ENCODE measurements at regions not wholly inside any gene's neighbourhood (a gene's known extent, or its start where the extent isn't known, plus 50 kb on each side); places are given as distances from the start of the nearest gene placed in this dataset.
"Not testable (repeated sequence)": the region's sequence is repeated elsewhere in the genome, so short reads cannot be mapped to it uniquely, and the experiment has no call there.

- DNase-seq, result no peak
Observed at GRCh38 chr4:146073517-146073916, 102.0 kb upstream of the LSM6 start.

- no peak for DNase-seq
Observed at GRCh38 chr4:146072376-146072775, 103.1 kb upstream of the LSM6 start.

DNA sequence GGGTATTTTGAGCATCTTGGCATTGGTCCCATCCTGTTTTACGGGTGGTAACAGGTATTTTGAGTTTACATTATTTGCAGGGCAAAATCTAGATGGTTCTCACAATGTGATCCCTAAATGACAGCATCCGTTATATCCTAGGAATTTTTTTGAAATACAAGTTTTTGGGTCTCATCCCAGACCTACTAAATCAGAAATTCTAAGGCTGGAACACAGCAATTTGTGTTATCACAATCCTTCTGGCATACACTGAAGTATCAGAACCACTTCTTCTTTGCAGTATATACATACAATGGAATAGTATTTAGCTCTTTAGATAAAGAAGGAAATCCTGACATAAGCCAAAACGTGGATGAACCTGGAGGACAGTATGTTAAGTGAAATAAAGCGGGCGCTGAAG, 104.1 kb upstream of the LSM6 start:
- no peak for DNase-seq

DNA sequence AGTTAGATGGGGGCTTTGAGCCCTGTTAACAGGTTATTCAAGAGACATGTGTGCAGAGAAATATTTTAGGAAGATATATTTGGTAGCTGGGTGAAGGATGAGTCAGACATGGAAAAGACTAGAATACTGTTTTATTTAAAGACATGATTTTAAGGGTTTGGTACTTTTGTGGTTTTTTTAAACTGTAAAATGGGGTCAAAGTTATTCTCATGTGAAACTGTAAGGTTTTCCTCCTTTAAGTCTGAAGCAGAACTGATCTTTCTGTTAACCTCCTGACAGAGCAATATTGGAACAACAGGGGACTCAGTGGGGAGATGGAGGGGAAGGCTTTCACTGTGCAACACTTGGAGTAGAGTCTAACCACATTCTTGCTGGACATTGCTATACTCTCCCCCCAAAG, 112.4 kb upstream of the LSM6 start:
- DNase-seq, result no peak

DNA sequence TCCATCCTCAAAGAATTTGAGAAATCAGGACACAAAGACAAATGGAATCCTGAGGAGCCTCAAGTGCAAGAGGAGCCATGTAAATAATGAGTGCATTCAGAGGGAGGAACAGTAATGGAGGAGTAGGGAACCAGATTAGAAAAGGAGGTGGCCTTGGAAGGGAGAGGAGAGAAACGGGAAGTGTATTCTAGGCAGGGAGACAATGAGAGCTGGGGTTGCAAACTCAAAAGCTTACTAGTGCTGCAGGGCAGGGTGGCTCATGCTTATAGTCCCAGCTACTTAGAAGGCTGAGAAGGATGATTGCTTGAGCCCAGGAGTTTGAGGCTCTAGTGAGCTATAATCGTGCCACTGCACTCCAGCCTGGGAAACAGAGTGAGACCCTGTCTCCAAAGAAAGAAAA, 113.2 kb upstream of the LSM6 start:
- DNase-seq, result no peak

- DNase-seq, result no peak
Observed at GRCh38 chr4:146061610-146062334, 113.7 kb upstream of the LSM6 start.

GRCh38 chr4:146059865-146060264, 115.7 kb upstream of the LSM6 start:
- no peak for DNase-seq

- DNase-seq, result no peak
Observed at GRCh38 chr4:146059151-146059550, 116.4 kb upstream of the LSM6 start.

- no peak for DNase-seq
Observed at GRCh38 chr4:146058531-146058930, 117.0 kb upstream of the LSM6 start.

DNA sequence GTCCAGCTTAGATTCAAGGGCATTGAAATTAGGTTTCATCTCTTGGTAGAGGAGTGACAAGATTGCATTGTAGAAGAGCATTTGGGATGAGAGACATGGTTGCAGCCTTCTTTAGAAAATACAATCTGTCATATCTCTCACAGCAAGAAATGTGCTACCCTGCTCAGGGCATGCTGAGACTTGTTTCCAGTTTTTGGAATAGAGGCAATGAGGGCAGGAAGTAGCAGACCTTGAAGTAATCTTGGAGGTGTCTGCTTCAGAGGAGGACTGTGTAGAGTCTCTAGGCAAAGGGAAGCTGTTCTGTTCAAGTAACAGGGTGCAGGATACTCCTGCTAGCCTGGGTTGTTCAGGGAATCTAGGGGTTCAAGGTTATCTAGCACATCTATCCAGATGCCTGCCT, 116.1 kb upstream of the ZNF827 start:
- no peak for DNase-seq

DNA sequence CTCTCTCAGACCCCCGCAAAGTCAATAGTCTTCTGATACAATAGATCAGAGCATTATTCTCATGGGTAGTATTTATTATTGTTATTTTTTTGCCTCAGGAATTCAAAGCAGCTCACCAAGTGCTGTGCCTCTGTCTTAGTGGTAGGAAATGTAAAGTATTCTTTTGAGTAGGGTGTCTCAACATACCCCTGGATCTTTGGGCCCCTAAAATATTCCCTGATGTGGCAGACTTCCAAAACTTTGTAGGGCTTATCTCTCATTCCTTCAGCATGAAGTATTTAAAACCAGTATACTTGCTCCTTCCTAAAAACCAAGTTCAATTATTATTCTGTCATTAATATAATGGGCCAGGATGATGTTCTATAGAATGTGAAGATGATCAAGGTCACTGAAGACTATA, 115.3 kb upstream of the ZNF827 start:
- no peak for DNase-seq

- no peak for DNase-seq
Observed at GRCh38 chr4:146051728-146052391, 113.2 kb upstream of the ZNF827 start.

DNA sequence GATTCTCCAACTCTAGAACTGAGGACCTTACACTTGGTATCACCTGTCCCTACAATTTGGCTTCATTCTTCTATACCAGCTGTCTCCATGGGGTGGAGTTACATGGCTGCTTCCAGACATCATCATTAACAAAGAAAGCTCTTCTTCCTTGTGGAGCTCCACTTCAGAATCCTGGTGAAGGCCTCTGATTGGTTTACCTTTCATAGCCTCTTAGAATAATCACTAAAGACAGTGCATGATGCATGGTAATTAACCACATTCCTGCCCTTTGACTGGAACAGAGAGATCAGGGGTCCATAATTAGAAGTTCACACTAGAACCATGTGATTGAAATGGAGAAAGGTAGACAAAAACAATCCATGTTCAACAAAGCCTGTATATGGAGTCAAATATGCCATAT, 112.6 kb upstream of the ZNF827 start:
- no peak for DNase-seq

DNA sequence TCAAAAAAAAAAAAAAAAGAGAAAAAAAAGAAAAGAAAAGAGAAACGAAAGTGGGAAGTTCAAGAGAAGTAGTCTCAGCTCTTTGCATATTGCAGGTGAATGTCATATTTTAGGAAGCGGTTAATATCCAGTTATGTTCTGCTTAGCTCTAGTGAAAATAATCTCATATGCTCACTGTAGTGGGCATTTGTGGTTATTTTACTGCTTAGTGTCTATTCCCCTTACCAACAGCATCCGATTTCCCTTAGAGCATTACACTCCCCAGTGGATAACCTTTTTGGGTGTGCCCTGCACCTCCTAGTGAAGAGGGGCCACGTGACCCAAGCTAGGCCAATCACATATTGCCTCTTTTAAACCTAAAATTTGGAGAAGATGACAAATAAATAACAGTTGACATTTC, 111.2 kb upstream of the ZNF827 start:
- no peak for DNase-seq

GRCh38 chr4:146047768-146048167, 109.1 kb upstream of the ZNF827 start:
- DNase-seq, result not testable (repeated sequence)

GRCh38 chr4:146041139-146042004, 102.7 kb upstream of the ZNF827 start:
- no peak for DNase-seq

- no peak for DNase-seq
Observed at GRCh38 chr4:146040623-146041022, 102.0 kb upstream of the ZNF827 start.

GRCh38 chr4:146033149-146033548, 94.5 kb upstream of the ZNF827 start:
- DNase-seq, result no peak

DNA sequence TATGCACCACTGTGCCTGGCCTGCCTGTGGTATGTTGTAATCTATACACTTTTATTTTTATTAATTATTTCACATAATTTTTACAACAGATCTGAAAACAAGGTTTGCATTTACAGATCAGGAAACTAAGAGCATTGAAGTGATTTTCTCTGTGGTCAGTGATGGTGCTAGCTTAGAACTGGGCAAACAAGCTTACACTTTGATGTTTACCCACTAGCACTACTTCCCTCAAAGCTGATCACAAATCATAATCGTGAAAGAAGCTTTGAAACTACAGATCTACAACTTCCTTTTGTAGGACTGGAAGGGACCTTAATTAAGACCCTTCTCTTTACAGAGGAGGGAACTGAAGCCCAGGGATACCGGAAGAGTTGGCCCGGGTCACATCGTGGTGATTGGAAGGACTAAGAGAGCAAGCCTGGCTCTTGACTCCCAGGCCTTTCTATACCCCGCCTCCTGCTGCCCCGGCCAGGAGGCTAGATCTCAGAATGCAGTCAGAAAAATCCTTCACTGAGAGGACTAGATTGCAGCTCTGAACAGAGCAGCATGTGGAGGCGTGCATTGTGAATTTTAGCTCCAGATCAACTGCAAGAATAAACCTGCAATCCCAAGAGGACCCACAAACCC, 93.7 kb upstream of the ZNF827 start:
- no peak for DNase-seq

- DNase-seq, result no peak
Observed at GRCh38 chr4:146029939-146030710, 91.5 kb upstream of the ZNF827 start.

DNA sequence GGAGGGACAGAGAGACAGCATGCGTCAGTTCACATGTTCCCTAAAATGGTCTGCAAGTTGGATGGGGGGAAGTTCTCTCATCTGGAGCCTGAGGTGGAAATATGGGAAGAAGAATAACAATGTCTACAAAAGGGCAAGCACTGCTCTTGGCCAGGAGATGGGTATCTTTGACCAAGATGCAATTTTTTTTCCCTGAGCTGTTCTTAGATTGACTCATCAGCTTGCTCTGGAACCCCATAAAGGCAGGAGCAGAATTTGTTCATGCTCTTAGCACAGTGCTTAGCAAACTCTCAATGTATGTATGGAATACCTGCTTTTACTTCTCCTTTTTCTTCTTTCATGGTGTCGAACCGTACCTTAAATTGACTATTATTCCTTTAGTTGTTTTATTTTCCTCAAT, 90.5 kb upstream of the ZNF827 start:
- no peak for DNase-seq

DNA sequence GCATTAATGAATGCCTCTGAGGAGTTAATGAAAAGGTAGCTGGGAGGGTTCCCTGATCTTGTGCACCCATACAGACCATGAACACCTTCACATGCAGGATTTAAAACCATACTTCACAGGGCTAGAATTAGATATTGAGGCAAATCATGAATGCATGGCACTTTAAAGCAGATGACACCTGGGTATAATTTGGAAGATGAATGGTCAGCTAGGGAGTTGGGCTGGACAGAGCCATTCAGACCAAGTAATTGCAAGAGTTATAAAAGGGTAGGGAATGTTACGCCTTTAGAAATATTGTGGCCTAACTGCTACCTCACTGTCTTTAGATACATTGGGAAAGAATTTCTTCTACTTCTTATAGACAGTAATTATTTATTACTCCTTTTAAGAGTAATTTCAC, 89.1 kb upstream of the ZNF827 start:
- DNase-seq, result no peak
